ENCODE measurements at regions not wholly inside any gene's neighbourhood (a gene's known extent, or its start where the extent isn't known, plus 50 kb on each side); places are given as distances from the start of the nearest gene placed in this dataset.

GRCh38 chr14:30015489-30015888, 87.8 kb upstream of the PRKD1 start:
- TF ChIP-seq, protein P1, sequence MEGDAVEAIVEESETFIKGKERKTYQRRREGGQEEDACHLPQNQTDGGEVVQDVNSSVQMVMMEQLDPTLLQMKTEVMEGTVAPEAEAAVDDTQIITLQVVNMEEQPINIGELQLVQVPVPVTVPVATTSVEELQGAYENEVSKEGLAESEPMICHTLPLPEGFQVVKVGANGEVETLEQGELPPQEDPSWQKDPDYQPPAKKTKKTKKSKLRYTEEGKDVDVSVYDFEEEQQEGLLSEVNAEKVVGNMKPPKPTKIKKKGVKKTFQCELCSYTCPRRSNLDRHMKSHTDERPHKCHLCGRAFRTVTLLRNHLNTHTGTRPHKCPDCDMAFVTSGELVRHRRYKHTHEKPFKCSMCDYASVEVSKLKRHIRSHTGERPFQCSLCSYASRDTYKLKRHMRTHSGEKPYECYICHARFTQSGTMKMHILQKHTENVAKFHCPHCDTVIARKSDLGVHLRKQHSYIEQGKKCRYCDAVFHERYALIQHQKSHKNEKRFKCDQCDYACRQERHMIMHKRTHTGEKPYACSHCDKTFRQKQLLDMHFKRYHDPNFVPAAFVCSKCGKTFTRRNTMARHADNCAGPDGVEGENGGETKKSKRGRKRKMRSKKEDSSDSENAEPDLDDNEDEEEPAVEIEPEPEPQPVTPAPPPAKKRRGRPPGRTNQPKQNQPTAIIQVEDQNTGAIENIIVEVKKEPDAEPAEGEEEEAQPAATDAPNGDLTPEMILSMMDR (IDR thresholded peaks at IDR 0.05) = no peak
- TF ChIP-seq POLR2A (IDR thresholded peaks at IDR 0.05) = no peak

Data from esophagus squamous epithelium (tissue), 4 donors.